NCI-H526 treated with DMSO at 0.1 percent for 48 hours (cell line): ENCODE measurements at regions not wholly inside any gene's neighbourhood (a gene's known extent, or its start where the extent isn't known, plus 50 kb on each side); places are given as distances from the start of the nearest gene placed in this dataset.
"Not testable (repeated sequence)": the region's sequence is repeated elsewhere in the genome, so short reads cannot be mapped to it uniquely, and the experiment has no call there.

ENCODE experiments used
- DNase-seq: peaks from one replicate; lab custom pipeline; 2025; lab: John Stamatoyannopoulos, UW

DNA sequence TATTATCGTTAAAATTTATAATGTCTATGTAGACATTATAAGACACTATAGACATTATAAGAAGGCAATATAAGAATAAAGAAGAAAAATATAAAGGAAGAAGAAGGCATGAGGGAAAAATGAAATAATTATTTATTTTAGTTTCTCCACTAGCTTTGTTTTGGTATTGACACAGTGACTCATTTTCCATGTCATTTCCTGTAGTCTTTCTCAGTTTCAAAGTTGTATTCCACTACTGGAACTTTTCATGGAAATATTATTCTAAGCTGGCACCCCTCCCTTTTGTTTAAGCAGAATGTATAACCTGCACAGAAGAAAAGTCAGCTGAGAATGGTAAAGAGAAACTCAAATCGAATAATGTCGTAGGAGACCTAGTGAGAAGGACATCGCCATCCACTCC lies 234.2 kb upstream of the NETO1 start:
- no peak for DNase-seq

- DNase-seq = not testable (repeated sequence)
Observed at GRCh38 chr18:73101491-73101890, 233.7 kb upstream of the NETO1 start.

DNA sequence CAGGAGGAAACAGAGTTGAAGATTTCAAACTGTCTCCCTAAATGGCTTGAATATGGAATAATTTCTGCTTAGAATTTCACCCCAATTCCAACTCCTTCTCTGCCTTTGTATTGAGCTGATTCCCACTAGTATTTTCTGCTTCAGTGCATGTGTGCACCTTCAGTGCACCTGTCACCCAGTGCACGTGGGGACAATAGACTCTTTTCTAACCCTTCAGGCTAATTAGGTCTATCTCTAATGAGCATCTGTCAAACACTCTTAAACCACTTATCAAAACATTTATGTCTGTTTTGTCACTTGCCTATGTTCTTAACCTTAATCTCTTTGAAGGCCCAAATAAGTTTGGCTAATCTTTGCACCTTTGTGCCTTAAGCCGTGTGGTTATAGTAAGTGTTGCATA lies 232.0 kb upstream of the NETO1 start:
- DNase-seq = no peak

DNA sequence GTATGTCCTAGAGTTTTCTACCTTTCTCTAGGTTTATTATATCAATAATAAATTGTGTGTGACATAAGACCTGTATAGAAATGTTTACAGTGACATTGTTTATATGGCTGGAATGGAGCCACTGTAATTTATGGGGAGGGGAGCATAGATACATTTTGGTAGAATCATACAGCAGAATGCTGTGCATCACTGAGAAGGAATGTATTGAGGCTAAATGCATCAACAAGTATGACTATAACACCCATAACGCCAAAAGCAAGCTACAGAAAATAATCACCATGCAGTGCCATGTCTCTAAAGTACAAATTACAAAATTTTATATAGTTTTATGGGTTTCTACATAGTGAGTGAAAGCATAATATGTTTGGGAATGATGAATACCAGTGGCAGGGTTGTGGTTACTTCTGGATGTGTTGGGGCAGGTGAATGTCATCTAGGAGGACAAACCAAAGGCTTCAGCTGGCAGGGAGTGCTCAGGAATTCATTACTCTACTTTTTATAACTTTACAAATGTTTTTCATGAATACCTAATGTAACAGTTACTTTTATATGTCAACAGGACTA lies 226.0 kb upstream of the NETO1 start:
- no peak for DNase-seq

DNA sequence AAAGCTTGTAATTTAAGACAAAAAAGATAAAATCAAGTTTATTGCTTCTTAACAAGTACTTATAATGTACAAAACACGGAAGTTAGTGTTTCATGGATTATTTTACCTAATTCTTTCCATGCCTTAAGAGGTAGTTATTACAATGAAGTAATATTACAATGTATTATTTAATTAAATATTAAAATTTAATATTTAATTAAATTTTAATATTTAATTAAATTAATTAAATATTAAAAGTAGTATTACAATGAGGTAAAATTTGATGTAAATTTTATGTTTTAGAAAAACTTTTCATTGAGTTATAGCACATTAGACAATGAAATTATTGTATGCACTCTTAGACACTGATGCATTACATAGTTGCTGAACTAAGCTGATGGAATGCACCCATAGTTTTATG lies 220.7 kb upstream of the NETO1 start:
- DNase-seq = no peak

- no peak for DNase-seq
Observed at GRCh38 chr18:73087282-73087977, 219.6 kb upstream of the NETO1 start.

DNA sequence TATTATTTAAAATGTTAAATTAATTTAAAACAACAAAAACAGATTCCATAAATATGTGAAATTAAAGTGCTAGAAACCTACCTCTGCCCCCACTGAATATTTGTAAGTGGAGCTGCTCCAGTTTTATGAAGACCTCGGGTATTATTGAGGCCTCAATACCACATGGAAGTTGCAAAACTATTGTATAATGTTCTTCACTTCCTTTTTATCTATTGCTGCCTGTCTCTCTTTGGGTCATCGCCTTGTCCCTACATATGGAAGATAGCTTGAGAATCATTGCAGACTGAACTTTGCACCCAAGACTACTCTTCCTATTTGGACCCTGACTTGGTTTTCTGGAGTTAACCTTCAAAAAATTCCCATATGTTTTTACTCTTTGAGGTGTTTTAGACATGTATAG lies 212.1 kb upstream of the NETO1 start:
- DNase-seq = no peak

- no peak for DNase-seq
Observed at GRCh38 chr18:73060666-73061288, 193.0 kb upstream of the NETO1 start.

DNA sequence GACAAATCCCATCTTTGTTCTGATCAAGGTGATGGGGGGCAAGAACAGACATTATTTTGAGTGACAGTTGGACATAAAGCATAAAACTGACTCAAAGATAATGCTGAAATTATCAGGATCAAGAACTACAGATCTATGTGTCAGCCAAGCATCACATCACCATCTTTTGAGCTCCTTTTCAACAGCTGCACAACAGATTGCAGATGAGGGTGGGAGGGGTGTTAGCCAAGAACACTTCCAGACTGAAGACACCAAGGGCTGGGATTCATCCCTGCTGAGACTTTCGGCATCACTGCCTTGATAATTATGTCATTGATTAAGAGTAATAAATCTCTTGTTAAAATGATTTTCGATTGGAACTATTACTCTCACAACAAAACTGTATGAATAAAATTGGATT lies 191.5 kb upstream of the NETO1 start:
- DNase-seq = no peak

GRCh38 chr18:73047688-73048087 lies 179.9 kb upstream of the NETO1 start:
- no peak for DNase-seq

GRCh38 chr18:73045037-73045436 lies 177.2 kb upstream of the NETO1 start:
- no peak for DNase-seq

- no peak for DNase-seq
Observed at GRCh38 chr18:73043611-73044010, 175.8 kb upstream of the NETO1 start.

- no peak for DNase-seq
Observed at GRCh38 chr18:73043211-73043610, 175.4 kb upstream of the NETO1 start.

DNA sequence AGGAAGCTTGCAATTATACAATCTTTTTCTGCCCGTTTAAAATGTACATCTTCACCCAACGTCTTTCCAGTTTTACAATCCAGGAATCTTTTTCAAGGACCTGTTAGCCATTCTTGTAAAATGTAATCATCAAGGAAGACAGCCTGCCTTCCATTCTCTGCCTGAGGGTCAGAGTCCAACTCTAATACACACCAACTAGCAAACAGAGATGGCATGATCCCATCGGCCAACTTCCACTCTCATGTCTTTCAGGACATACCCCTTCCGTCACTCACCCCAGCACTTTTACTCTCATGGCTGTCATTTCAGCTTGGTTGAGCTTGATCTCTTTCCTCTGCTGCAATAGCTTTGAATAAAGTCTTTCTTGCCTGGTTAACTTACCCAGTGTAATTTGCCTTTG lies 172.5 kb upstream of the NETO1 start:
- DNase-seq = no peak

DNA sequence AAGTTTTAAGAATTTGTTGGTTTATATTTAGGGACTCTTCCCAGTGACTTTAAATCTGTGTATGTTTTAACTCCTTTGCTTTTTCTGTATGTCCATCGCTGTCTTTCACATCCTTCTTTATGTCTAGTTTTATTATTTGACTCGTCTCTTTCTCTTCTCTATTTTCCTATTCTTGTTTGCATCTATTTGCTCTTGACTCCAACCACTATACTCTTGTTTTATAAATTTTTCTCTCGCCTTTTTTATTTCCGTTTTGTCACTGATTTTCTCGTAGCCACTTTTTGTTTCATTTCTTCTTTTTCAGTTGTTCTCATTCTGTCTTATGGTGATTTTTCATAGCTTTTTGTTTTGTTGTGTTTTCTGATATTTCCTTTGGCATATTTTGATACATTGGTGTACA lies 170.5 kb upstream of the NETO1 start:
- no peak for DNase-seq

- DNase-seq = no peak
Observed at GRCh38 chr18:73023975-73024374, 156.2 kb upstream of the NETO1 start.

DNA sequence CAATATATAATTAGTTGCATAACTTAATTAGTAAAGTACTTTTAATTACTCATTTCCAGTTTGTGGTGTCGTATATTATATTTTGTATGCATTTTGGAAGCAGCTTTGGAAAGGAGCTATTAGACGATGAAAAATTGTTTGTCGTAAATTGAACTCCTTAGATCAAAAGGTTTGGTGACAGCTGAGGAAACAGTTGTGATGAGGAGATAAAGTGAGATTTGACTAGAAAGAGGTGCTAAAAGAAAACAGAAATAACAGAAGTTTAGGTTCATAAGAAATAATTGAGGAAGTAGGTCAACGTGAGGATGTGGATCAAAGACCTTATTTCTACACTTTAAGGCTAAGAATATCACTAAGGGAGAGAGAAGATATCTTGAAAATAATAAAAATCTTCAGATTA lies 141.9 kb upstream of the NETO1 start:
- DNase-seq = no peak

- DNase-seq = no peak
Observed at GRCh38 chr18:73007915-73008308, 140.1 kb upstream of the NETO1 start.

- no peak for DNase-seq
Observed at GRCh38 chr18:73007195-73007914, 139.6 kb upstream of the NETO1 start.

DNA sequence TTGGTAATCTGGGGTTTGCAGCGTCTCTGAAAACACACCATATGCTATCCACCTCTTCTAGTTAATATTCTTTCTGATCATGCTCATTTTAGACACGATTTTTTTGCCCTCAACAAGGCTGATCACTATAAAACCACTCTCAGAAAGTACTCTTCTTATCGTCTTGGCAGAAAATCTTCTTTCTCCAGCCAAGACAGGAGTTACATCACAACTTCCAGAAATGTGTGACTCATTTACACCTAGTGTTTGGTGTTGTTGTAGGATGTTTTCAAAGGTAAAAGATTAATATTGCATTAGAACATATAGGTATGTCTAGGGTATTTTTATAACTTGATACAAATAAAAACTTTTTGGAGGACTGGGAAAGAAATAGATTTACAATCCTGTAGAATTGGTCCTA lies 138.5 kb upstream of the NETO1 start:
- no peak for DNase-seq

GRCh38 chr18:73004260-73004659 lies 136.5 kb upstream of the NETO1 start:
- no peak for DNase-seq

GRCh38 chr18:72999971-73000607 lies 132.3 kb upstream of the NETO1 start:
- no peak for DNase-seq

GRCh38 chr18:72995558-72995957 lies 127.8 kb upstream of the NETO1 start:
- no peak for DNase-seq
